ENCODE measurements at regions not wholly inside any gene's neighbourhood (a gene's known extent, or its start where the extent isn't known, plus 50 kb on each side); places are given as distances from the start of the nearest gene placed in this dataset.

GRCh38 chr9:108078811-108079210 lies 589.2 kb upstream of the KLF4 start:
- TF ChIP-seq CTCF (IDR thresholded peaks at IDR 0.05) = no peak
- TF ChIP-seq ZFX (IDR thresholded peaks at IDR 0.05; ENCODE audit: borderline replicate concordance) = no peak

Data from 22Rv1 (cell line).